ENCODE measurements at regions not wholly inside any gene's neighbourhood (a gene's known extent, or its start where the extent isn't known, plus 50 kb on each side); places are given as distances from the start of the nearest gene placed in this dataset.

GRCh38 chr2:221655300-221655699, 83.2 kb upstream of the EPHA4 start:
- Histone ChIP-seq H3K4me2 (no peak overlapping the region), H3K79me2 (replicated peaks; ENCODE audit: insufficient read depth) (no peaks in the 10 kb centered on the region), H3K27me3 (ENCODE audit: insufficient read depth) (no peaks in the 10 kb centered on the region), H3K4me1 (ENCODE audit: insufficient read depth) (peaks cover 4% of the 10 kb centered on the region), H4K20me1 (replicated peaks; ENCODE audit: insufficient read depth) (no peaks in the 10 kb centered on the region), H3K27ac (ENCODE audit: low read depth) (no peak overlapping the region), H3K9me2 (ENCODE audit: insufficient read depth) (peaks cover 8% of the 10 kb centered on the region), H3K4me3 (no peak overlapping the region), H3F3A (replicated peaks; ENCODE audit: low read depth) (no peaks in the 10 kb centered on the region), H2AFZ (no peak overlapping the region), H3K36me3 (ENCODE audit: insufficient read depth) (no peaks in the 10 kb centered on the region)
- TF ChIP-seq EZH2 (IDR thresholded peaks at IDR 0.05; ENCODE audit: low read depth, unreplicated experiment) (no peak), STAT1 (IDR thresholded peaks at IDR 0.05; ENCODE audit: unreplicated experiment) (no peak), ZNF462 (CRISPR knock-in tag; IDR thresholded peaks at IDR 0.05) (no peak), POLR2AphosphoS5 (IDR thresholded peaks at IDR 0.05; ENCODE audit: low read depth) (no peak), NANOG (IDR thresholded peaks at IDR 0.05; ENCODE audit: borderline replicate concordance) (no peak), ZNF114 (CRISPR knock-in tag; IDR thresholded peaks at IDR 0.05) (no peak), EZH2phosphoT487 (IDR thresholded peaks at IDR 0.05; ENCODE audit: unreplicated experiment) (no peak), ZNF331 (CRISPR knock-in tag; IDR thresholded peaks at IDR 0.05; ENCODE audit: low read depth) (no peak), ETS1 (IDR thresholded peaks at IDR 0.05) (no peak), CREB1 (CRISPR knock-in tag; IDR thresholded peaks at IDR 0.05; ENCODE audit: low read depth) (no peak), JUNB (IDR thresholded peaks at IDR 0.05; ENCODE audit: unreplicated experiment) (no peak)
- TF ChIP-seq, protein P1, sequence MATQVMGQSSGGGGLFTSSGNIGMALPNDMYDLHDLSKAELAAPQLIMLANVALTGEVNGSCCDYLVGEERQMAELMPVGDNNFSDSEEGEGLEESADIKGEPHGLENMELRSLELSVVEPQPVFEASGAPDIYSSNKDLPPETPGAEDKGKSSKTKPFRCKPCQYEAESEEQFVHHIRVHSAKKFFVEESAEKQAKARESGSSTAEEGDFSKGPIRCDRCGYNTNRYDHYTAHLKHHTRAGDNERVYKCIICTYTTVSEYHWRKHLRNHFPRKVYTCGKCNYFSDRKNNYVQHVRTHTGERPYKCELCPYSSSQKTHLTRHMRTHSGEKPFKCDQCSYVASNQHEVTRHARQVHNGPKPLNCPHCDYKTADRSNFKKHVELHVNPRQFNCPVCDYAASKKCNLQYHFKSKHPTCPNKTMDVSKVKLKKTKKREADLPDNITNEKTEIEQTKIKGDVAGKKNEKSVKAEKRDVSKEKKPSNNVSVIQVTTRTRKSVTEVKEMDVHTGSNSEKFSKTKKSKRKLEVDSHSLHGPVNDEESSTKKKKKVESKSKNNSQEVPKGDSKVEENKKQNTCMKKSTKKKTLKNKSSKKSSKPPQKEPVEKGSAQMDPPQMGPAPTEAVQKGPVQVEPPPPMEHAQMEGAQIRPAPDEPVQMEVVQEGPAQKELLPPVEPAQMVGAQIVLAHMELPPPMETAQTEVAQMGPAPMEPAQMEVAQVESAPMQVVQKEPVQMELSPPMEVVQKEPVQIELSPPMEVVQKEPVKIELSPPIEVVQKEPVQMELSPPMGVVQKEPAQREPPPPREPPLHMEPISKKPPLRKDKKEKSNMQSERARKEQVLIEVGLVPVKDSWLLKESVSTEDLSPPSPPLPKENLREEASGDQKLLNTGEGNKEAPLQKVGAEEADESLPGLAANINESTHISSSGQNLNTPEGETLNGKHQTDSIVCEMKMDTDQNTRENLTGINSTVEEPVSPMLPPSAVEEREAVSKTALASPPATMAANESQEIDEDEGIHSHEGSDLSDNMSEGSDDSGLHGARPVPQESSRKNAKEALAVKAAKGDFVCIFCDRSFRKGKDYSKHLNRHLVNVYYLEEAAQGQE (IDR thresholded peaks at IDR 0.05; ENCODE audit: unreplicated experiment): no peak
- TF ChIP-seq, protein P2, sequence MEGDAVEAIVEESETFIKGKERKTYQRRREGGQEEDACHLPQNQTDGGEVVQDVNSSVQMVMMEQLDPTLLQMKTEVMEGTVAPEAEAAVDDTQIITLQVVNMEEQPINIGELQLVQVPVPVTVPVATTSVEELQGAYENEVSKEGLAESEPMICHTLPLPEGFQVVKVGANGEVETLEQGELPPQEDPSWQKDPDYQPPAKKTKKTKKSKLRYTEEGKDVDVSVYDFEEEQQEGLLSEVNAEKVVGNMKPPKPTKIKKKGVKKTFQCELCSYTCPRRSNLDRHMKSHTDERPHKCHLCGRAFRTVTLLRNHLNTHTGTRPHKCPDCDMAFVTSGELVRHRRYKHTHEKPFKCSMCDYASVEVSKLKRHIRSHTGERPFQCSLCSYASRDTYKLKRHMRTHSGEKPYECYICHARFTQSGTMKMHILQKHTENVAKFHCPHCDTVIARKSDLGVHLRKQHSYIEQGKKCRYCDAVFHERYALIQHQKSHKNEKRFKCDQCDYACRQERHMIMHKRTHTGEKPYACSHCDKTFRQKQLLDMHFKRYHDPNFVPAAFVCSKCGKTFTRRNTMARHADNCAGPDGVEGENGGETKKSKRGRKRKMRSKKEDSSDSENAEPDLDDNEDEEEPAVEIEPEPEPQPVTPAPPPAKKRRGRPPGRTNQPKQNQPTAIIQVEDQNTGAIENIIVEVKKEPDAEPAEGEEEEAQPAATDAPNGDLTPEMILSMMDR (conservative IDR thresholded peaks at IDR 0.05; ENCODE audit: low read depth in 2 of 2): no peak
- no peak for DNase-seq (ENCODE audit: low spot score)
- Mint-ChIP-seq H3K4me3 (no peak overlapping the region), H3K9me3 (no peaks in the 10 kb centered on the region), H3K4me1 (peaks cover 25% of the 10 kb centered on the region; the same call in 2 of the 3 replicates), H3K27me3 (ENCODE audit: insufficient read depth, low read depth, poor library complexity) (peaks cover 2% of the 10 kb centered on the region), H3K27ac (no peak overlapping the region), H3K36me3 (ENCODE audit: low read depth) (no peaks in the 10 kb centered on the region; the same call in 2 of the 3 replicates)
- peak; percentile 71 for ATAC-seq
